ENCODE measurements at regions not wholly inside any gene's neighbourhood (a gene's known extent, or its start where the extent isn't known, plus 50 kb on each side); places are given as distances from the start of the nearest gene placed in this dataset.

DNA sequence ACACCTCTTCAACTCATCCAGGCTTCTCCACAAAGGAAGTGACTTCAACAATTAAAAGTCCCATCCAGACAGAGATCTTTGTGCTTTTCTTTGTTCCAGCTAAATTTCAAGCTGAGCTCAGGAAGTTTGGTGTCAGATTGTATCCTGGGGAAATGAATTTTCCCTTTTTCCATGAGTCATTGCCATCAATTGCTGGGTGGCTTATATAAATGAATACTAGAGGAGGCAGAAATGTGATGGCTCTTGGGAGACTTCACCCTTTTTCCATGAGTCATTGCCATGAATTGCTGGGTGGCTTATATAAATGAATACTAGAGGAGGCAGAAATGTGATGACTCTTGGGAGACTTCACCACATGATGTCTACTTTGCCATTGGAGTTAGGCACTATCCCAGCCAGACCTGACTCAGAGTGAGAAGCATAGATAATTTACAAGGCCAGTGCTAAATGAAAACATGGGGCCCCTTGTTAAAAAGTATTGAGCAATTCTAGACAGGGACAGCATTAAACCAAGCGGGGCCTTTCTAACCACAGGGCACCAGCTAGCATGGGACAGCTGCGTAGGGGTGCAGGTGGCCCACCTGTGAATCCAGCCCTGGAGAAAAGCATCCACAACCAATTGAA lies 339.2 kb upstream of the PODXL start:
- Histone ChIP-seq H3K9me3 (ENCODE audit: low read depth) (no peaks in the 10 kb centered on the region), H3K4me2 (peak overlapping the region; percentile 71), H3K4me1 (peaks cover 18% of the 10 kb centered on the region), H3K79me2 (ENCODE audit: low read depth) (no peaks in the 10 kb centered on the region), H4K20me1 (ENCODE audit: low read depth) (no peaks in the 10 kb centered on the region), H3K36me3 (no peaks in the 10 kb centered on the region), H2AFZ (replicated peaks) (no peak overlapping the region), H3F3A (ENCODE audit: low read depth) (peaks cover 15% of the 10 kb centered on the region), H3K4me3 (no peak overlapping the region), H3K27me3 (peaks cover 75% of the 10 kb centered on the region), H3K27ac (no peak overlapping the region), H3K9ac (no peak overlapping the region)
- TF ChIP-seq EZH2 (IDR thresholded peaks at IDR 0.05) (no peak), EZH2phosphoT487 (IDR thresholded peaks at IDR 0.05) (no peak)
- TF ChIP-seq, protein P1, sequence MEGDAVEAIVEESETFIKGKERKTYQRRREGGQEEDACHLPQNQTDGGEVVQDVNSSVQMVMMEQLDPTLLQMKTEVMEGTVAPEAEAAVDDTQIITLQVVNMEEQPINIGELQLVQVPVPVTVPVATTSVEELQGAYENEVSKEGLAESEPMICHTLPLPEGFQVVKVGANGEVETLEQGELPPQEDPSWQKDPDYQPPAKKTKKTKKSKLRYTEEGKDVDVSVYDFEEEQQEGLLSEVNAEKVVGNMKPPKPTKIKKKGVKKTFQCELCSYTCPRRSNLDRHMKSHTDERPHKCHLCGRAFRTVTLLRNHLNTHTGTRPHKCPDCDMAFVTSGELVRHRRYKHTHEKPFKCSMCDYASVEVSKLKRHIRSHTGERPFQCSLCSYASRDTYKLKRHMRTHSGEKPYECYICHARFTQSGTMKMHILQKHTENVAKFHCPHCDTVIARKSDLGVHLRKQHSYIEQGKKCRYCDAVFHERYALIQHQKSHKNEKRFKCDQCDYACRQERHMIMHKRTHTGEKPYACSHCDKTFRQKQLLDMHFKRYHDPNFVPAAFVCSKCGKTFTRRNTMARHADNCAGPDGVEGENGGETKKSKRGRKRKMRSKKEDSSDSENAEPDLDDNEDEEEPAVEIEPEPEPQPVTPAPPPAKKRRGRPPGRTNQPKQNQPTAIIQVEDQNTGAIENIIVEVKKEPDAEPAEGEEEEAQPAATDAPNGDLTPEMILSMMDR (IDR thresholded peaks at IDR 0.05), result no peak
- Mint-ChIP-seq H3K4me3 (no peak overlapping the region), H3K4me1 (peaks cover 26% of the 10 kb centered on the region), H3K27ac (no peak overlapping the region), H3K36me3 (no peaks in the 10 kb centered on the region), H3K27me3 (ENCODE audit: insufficient read depth, low read depth) (peaks cover 3% of the 10 kb centered on the region), H3K9me3 (no peaks in the 10 kb centered on the region)
- DNase-seq (ENCODE audit: low spot score), result no peak

DNA sequence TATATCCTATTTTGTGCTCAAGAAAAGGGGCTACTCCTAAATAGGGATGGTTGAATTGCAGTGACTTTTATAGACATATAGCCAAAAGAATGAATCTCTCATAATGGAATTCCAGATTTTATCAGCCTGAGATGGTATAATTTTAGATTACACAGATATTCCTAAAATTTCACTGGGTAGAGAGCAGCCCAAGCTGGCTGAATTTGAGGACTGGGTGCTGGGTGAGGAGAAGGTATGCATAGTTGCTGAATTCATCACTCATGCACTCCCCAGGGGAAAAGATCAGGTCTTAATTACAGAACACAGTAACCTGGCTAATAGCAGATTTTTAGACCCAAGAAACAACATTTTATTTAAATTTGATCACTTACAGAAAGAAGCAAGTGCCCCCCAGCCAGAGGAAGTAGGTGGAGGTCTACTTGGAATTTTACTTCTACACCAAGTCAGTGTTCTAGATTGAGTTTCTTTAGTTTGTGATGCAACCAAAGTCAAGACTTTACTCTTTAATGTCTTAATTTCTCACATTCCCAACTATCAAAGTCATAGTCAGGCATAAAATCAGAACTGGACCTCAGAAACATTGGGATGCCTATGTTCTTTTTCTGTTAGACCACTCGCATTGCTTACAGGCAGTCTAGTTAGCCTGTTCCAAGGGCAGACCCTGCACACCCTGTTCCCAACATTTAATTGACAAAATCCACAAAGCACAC lies 337.4 kb upstream of the PODXL start:
- DNase-seq (ENCODE audit: low spot score), result no peak
- no peak overlapping the region for H3K27ac Mint-ChIP-seq
- H3K27ac ChIP-seq, result no peak overlapping the region
- H3K4me1 ChIP-seq, result peaks cover 25% of the 10 kb centered on the region
- H3K27me3 Mint-ChIP-seq (ENCODE audit: insufficient read depth, low read depth), result peaks cover 3% of the 10 kb centered on the region
- peaks cover 15% of the 10 kb centered on the region for H3F3A ChIP-seq (ENCODE audit: low read depth)
- no peak overlapping the region for H3K4me2 ChIP-seq
- H3K4me1 Mint-ChIP-seq, result peaks cover 35% of the 10 kb centered on the region
- no peak overlapping the region for H3K4me3 Mint-ChIP-seq
- TF ChIP-seq EZH2phosphoT487 (IDR thresholded peaks at IDR 0.05), result no peak
- TF ChIP-seq, protein P1 (IDR thresholded peaks at IDR 0.05), result no peak
- no peak for TF ChIP-seq EZH2 (IDR thresholded peaks at IDR 0.05)
- no peaks in the 10 kb centered on the region for H3K79me2 ChIP-seq (ENCODE audit: low read depth)
- no peak overlapping the region for H3K9ac ChIP-seq
- no peak overlapping the region for H2AFZ ChIP-seq (replicated peaks)
- H4K20me1 ChIP-seq (ENCODE audit: low read depth), result no peaks in the 10 kb centered on the region
- H3K9me3 ChIP-seq (ENCODE audit: low read depth), result no peaks in the 10 kb centered on the region
- peaks cover 72% of the 10 kb centered on the region for H3K27me3 ChIP-seq
- no peaks in the 10 kb centered on the region for H3K9me3 Mint-ChIP-seq
- no peak overlapping the region for H3K4me3 ChIP-seq
- no peaks in the 10 kb centered on the region for H3K36me3 ChIP-seq
- no peaks in the 10 kb centered on the region for H3K36me3 Mint-ChIP-seq

DNA sequence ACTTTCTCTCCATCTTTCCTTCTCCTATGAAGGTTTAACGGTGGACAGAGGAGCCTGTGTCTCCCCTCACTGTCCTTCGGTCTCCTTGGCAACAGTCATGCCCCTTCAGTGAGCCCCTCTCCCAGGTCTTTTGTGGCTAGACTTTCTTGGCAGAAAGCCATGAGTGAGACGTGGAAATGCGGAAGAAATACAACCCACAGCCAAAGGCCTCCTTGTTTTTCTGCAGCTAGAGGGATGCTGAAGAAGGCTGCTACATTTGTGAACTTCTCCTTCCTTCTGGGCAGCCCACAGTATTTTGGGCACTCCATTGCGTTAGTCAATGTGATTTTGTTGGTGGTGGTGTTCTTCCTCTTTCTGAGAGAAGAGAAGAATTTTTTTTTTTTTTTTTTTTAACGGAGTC lies 333.7 kb upstream of the PODXL start:
- no peak overlapping the region for H3K4me3 ChIP-seq
- H3K36me3 Mint-ChIP-seq, result no peaks in the 10 kb centered on the region
- H3K4me3 Mint-ChIP-seq, result no peak overlapping the region
- DNase-seq (ENCODE audit: low spot score), result no peak
- H3K27ac Mint-ChIP-seq, result no peak overlapping the region
- H3K4me1 ChIP-seq, result peaks cover 7% of the 10 kb centered on the region
- H3K79me2 ChIP-seq (ENCODE audit: low read depth), result no peaks in the 10 kb centered on the region
- peaks cover 23% of the 10 kb centered on the region for H3K9me3 Mint-ChIP-seq
- peaks cover 12% of the 10 kb centered on the region for H3K4me1 Mint-ChIP-seq
- H3K36me3 ChIP-seq, result no peaks in the 10 kb centered on the region
- H4K20me1 ChIP-seq (ENCODE audit: low read depth), result no peaks in the 10 kb centered on the region
- H3F3A ChIP-seq (ENCODE audit: low read depth), result peaks cover 4% of the 10 kb centered on the region
- no peak overlapping the region for H3K27ac ChIP-seq
- peaks cover 84% of the 10 kb centered on the region for H3K27me3 ChIP-seq
- H3K4me2 ChIP-seq, result no peak overlapping the region
- peaks cover 10% of the 10 kb centered on the region for H3K27me3 Mint-ChIP-seq (ENCODE audit: insufficient read depth, low read depth)
- H3K9ac ChIP-seq, result no peak overlapping the region
- TF ChIP-seq EZH2phosphoT487 (IDR thresholded peaks at IDR 0.05) (no peak), EZH2 (IDR thresholded peaks at IDR 0.05) (no peak)
- TF ChIP-seq, protein P1 (IDR thresholded peaks at IDR 0.05), result no peak
- H3K9me3 ChIP-seq (ENCODE audit: low read depth), result no peaks in the 10 kb centered on the region
- no peak overlapping the region for H2AFZ ChIP-seq (replicated peaks)
